ENCODE measurements at regions not wholly inside any gene's neighbourhood (a gene's known extent, or its start where the extent isn't known, plus 50 kb on each side); places are given as distances from the start of the nearest gene placed in this dataset.

DNA sequence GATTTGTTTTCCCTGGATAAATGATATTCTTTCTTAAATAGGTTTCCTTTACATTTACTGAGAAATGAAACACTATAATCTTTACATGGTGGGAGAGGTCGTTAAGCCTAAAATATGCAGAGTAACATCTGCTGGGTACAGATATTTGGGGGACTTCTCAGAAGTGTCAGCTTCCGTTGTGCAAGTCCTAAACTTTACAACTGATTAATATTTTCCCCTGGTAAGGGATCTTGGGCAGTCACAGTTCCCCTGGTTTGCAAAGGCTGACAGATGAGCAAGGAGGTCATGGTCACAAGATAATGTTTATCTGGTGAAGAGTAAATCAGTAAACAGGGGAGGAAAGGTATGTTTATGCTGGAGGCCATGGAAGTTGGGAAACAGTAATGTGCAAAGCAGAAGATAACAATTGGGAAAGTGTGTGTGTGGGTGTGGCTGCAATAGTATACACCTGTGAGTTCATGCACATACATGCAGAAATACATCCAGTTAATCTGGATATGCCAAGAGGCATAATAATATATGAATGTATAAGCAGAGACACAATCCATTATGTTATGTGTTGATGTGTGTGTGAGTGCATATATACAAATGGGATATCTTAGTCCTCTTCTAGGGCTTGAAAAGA, 508.2 kb upstream of the FAM241A start:
- no peak for DNase-seq (ENCODE audit: low read depth in 1 of 2, low spot score in 1 of 2)
- H3K4me2 ChIP-seq, result peak overlapping the region; percentile 18; the same call in 1 of the 3 replicates
- H3K4me1 ChIP-seq, result peaks cover 56% of the 10 kb centered on the region
- ATAC-seq, result no peak
- ChIA-PET POLR2A (no interaction called here), CTCF (no interaction called here)
- H3K27ac ChIP-seq, result 0 out of 6 replicates have a peak overlapping the region, but pooled peaks of 1 of the 2 experiments have one; percentile 7
- no peak overlapping the region for H3K4me3 ChIP-seq
- no peak for FAIRE-seq
- TF ChIP-seq, protein P1, sequence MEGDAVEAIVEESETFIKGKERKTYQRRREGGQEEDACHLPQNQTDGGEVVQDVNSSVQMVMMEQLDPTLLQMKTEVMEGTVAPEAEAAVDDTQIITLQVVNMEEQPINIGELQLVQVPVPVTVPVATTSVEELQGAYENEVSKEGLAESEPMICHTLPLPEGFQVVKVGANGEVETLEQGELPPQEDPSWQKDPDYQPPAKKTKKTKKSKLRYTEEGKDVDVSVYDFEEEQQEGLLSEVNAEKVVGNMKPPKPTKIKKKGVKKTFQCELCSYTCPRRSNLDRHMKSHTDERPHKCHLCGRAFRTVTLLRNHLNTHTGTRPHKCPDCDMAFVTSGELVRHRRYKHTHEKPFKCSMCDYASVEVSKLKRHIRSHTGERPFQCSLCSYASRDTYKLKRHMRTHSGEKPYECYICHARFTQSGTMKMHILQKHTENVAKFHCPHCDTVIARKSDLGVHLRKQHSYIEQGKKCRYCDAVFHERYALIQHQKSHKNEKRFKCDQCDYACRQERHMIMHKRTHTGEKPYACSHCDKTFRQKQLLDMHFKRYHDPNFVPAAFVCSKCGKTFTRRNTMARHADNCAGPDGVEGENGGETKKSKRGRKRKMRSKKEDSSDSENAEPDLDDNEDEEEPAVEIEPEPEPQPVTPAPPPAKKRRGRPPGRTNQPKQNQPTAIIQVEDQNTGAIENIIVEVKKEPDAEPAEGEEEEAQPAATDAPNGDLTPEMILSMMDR (IDR thresholded peaks at IDR 0.05), result no peak
- TF ChIP-seq FOSB (CRISPR knock-in tag; IDR thresholded peaks at IDR 0.05) (no peak), ZC3H11A (IDR thresholded peaks at IDR 0.05) (no peak), PHF8 (IDR thresholded peaks at IDR 0.05; ENCODE audit: borderline replicate concordance, low read depth) (no peak), HDAC2 (IDR thresholded peaks at IDR 0.05) (no peak), JUN (IDR thresholded peaks at IDR 0.05) (no peak)
- 23% methylated on average over 2 of the region's 2 CpGs for WGBS (ENCODE audit: missing lambda C conversion rate)
- H3K9me3 ChIP-seq, result no peaks in the 10 kb centered on the region

DNA sequence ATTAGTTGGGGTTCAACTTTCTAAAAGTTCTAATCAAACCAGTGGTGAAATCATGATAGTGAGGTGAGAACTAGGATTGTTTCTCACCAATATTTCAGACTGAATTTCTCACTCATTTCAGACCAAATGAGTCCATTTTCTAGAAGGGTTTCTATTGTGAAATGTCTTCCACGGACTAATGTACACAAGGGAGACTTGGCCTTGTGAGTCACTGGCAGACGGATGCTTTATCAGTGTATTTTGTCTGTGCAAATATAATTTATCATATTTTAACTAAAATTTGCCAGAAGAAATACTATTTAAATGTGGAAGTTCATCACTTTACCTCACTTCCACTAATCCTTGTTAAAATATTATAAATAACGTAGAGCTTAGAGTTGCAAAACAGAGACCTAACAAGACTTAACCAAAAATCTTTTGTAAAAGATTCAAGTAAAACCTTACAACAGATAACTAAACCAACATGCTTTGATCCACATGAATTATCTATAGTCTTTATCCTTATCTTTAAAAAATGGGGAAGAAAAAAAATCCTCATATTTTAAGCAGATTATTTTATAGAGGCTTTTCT, 506.0 kb upstream of the FAM241A start:
- no peaks in the 10 kb centered on the region for H3K9me3 ChIP-seq
- ATAC-seq (peak; percentile 58 to 80; a peak in 3 of 6 replicates), FAIRE-seq (no peak), DNase-seq (ENCODE audit: low read depth in 1 of 2, low spot score in 1 of 2) (peak in 1 of 2 experiments; percentile 43)
- ChIA-PET CTCF (no interaction called here), POLR2A (no interaction called here)
- H3K4me2 ChIP-seq, result peak overlapping the region; percentile 85
- peaks cover 45% of the 10 kb centered on the region for H3K4me1 ChIP-seq
- H3K27ac ChIP-seq, result peak overlapping the region; percentile 69 to 74; a peak in 5 of 6 replicates
- WGBS (ENCODE audit: missing lambda C conversion rate), result 5% methylated on average over 3 of the region's 3 CpGs
- peak overlapping the region; percentile 27; the same call in 2 of the 3 replicates for H3K4me3 ChIP-seq
- TF ChIP-seq, protein P1 (IDR thresholded peaks at IDR 0.05), result no peak
- TF ChIP-seq RAD21 (conservative IDR thresholded peaks at IDR 0.05 in 1 of 2, IDR thresholded peaks at IDR 0.05 in 1 of 2), result no peak
- no peak for TF ChIP-seq PHF8 (IDR thresholded peaks at IDR 0.05; ENCODE audit: borderline replicate concordance, low read depth)
- TF ChIP-seq GATA3 (IDR thresholded peaks at IDR 0.05; ENCODE audit: borderline replicate concordance), result peak; percentile 53; the same call in 1 of the 2 replicates
- TF ChIP-seq NFE2L2 (conservative IDR thresholded peaks at IDR 0.05; ENCODE audit: low read length), result no peak
- no peak for TF ChIP-seq MAFK (IDR thresholded peaks at IDR 0.05; ENCODE audit: partially characterized antibody)
- TF ChIP-seq, protein P2, sequence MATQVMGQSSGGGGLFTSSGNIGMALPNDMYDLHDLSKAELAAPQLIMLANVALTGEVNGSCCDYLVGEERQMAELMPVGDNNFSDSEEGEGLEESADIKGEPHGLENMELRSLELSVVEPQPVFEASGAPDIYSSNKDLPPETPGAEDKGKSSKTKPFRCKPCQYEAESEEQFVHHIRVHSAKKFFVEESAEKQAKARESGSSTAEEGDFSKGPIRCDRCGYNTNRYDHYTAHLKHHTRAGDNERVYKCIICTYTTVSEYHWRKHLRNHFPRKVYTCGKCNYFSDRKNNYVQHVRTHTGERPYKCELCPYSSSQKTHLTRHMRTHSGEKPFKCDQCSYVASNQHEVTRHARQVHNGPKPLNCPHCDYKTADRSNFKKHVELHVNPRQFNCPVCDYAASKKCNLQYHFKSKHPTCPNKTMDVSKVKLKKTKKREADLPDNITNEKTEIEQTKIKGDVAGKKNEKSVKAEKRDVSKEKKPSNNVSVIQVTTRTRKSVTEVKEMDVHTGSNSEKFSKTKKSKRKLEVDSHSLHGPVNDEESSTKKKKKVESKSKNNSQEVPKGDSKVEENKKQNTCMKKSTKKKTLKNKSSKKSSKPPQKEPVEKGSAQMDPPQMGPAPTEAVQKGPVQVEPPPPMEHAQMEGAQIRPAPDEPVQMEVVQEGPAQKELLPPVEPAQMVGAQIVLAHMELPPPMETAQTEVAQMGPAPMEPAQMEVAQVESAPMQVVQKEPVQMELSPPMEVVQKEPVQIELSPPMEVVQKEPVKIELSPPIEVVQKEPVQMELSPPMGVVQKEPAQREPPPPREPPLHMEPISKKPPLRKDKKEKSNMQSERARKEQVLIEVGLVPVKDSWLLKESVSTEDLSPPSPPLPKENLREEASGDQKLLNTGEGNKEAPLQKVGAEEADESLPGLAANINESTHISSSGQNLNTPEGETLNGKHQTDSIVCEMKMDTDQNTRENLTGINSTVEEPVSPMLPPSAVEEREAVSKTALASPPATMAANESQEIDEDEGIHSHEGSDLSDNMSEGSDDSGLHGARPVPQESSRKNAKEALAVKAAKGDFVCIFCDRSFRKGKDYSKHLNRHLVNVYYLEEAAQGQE (IDR thresholded peaks at IDR 0.05), result no peak
- TF ChIP-seq TFCP2L1 (CRISPR knock-in tag; IDR thresholded peaks at IDR 0.05), result no peak
- no peak for TF ChIP-seq FOXS1 (CRISPR knock-in tag; IDR thresholded peaks at IDR 0.05)
- TF ChIP-seq RCOR1 (IDR thresholded peaks at IDR 0.05; ENCODE audit: low read depth, low read length), result no peak
- TF ChIP-seq MYC (IDR thresholded peaks at IDR 0.05; ENCODE audit: borderline replicate concordance, low read length), result no peak
- no peak for TF ChIP-seq NR3C1 (IDR thresholded peaks at IDR 0.05)
- no peak for TF ChIP-seq TP53 (CRISPR knock-in tag; IDR thresholded peaks at IDR 0.05)
- TF ChIP-seq, protein P3, sequence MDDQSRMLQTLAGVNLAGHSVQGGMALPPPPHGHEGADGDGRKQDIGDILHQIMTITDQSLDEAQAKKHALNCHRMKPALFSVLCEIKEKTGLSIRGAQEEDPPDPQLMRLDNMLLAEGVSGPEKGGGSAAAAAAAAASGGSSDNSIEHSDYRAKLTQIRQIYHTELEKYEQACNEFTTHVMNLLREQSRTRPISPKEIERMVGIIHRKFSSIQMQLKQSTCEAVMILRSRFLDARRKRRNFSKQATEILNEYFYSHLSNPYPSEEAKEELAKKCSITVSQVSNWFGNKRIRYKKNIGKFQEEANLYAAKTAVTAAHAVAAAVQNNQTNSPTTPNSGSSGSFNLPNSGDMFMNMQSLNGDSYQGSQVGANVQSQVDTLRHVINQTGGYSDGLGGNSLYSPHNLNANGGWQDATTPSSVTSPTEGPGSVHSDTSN (IDR thresholded peaks at IDR 0.05), result no peak
- TF ChIP-seq CEBPB (IDR thresholded peaks at IDR 0.05), result peak; percentile 82 to 83
- TF ChIP-seq, protein P4, sequence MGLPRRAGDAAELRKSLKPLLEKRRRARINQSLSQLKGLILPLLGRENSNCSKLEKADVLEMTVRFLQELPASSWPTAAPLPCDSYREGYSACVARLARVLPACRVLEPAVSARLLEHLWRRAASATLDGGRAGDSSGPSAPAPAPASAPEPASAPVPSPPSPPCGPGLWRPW (IDR thresholded peaks at IDR 0.05), result peak; percentile 61; the same call in 1 of the 2 replicates
- no peak for TF ChIP-seq HOXB13 (CRISPR knock-in tag; IDR thresholded peaks at IDR 0.05; ENCODE audit: low read depth)
- TF ChIP-seq POLR2AphosphoS2 (conservative IDR thresholded peaks at IDR 0.05; ENCODE audit: low read length), result no peak
- TF ChIP-seq JUN (IDR thresholded peaks at IDR 0.05), result 0 out of 5 replicates have a peak, but pooled peaks of 1 of the 2 experiments have one; percentile 28
- TF ChIP-seq EHMT2 (IDR thresholded peaks at IDR 0.05; ENCODE audit: low read depth), result no peak
- TF ChIP-seq ZFP36 (IDR thresholded peaks at IDR 0.05; ENCODE audit: borderline replicate concordance, partially characterized antibody), result no peak
- TF ChIP-seq ZSCAN20 (CRISPR knock-in tag; IDR thresholded peaks at IDR 0.05), result no peak
- TF ChIP-seq, protein P5, sequence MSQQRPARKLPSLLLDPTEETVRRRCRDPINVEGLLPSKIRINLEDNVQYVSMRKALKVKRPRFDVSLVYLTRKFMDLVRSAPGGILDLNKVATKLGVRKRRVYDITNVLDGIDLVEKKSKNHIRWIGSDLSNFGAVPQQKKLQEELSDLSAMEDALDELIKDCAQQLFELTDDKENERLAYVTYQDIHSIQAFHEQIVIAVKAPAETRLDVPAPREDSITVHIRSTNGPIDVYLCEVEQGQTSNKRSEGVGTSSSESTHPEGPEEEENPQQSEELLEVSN (IDR thresholded peaks at IDR 0.05; ENCODE audit: borderline replicate concordance, low read depth), result no peak
